GM12878 (cell line): ENCODE measurements at regions not wholly inside any gene's neighbourhood (a gene's known extent, or its start where the extent isn't known, plus 50 kb on each side); places are given as distances from the start of the nearest gene placed in this dataset.

Source experiments
- ATAC-seq: fragments of 200-7000 bp; cut with Tn5 transposase; 3 replicates; pipeline ENCODE4 v1.9.1; 2020; ENCODE audit warnings: mild to moderate bottlenecking, moderate library complexity
- BruUV-seq: library from RNA; stranded (reverse); fragments of 400-500 nt; replicated peaks from 2 replicates; lab custom pipeline; 2021; lab: Mats Ljungman, UMichigan
- CTCF ChIA-PET: fragments of 300-600 bp; sonication (Branson Sonifier 250); formaldehyde crosslinking; extraction: SDS; loops from one replicate; lab custom pipeline; 2021; ENCODE audit warnings: inconsistent platforms; lab: Yijun Ruan, JAX
- POLR2A ChIA-PET: fragments of 350-600 bp; formaldehyde crosslinking; extraction: SDS; loops from one replicate; lab custom pipeline; 2021; ENCODE audit warnings: inconsistent platforms; lab: Charles Lee
- RAD21 ChIA-PET: fragments of 300-600 bp; sonication (Branson Sonifier 250); formaldehyde crosslinking; loops from one replicate; lab custom pipeline; 2023; ENCODE audit warnings: antibody characterized with exemption; ENCODE audit not compliant: unreplicated experiment; lab: Charles Lee
- SMC1A ChIA-PET: fragments of 300-600 bp; sonication (Branson Sonifier 250); formaldehyde crosslinking; loops from one replicate; lab custom pipeline; 2023; ENCODE audit not compliant: unreplicated experiment, uncharacterized antibody; lab: Charles Lee
- DNase-seq: peaks from one replicate; pipeline ENCODE4 v3.0.0-alpha.2; 2011; ENCODE audit warnings: low read depth, low spot score
- FAIRE-seq: peaks from 3 replicates; lab custom pipeline; 2011; peaks lifted over from hg19 to GRCh38; lab: Jason Lieb, UNC
- H2AFZ ChIP-seq: 2 replicates; pipeline ENCODE4 v1.6.0; 2011; ENCODE audit warnings: low read depth, low read length, control low read depth; ENCODE audit not compliant: control insufficient read depth
- H3K27ac ChIP-seq: 2 replicates; pipeline ENCODE4 v1.5.1; 2011; ENCODE audit warnings: control low read depth; ENCODE audit not compliant: control insufficient read depth, insufficient read depth
- H3K27me3 ChIP-seq, 2 experiments: replicated peaks in 1 of 2; 2 replicates each; pipeline versions ENCODE4 v1.6.0 to v1.6.1; 2011; ENCODE audit warnings: low read length in 1 of 2; ENCODE audit not compliant: control insufficient read depth in 2 of 2, insufficient read depth in 2 of 2
- H3K36me3 ChIP-seq, 2 experiments: 2 replicates each; pipeline ENCODE4 v1.5.1; 2011; ENCODE audit warnings: low read length in 1 of 2; ENCODE audit not compliant: control insufficient read depth in 2 of 2, insufficient read depth in 2 of 2
- H3K4me1 ChIP-seq: 2 replicates; pipeline ENCODE4 v1.6.1; 2011; ENCODE audit warnings: mild to moderate bottlenecking, low read length, moderate library complexity, mixed read lengths; ENCODE audit not compliant: control insufficient read depth, insufficient read depth
- H3K4me2 ChIP-seq: 2 replicates; pipeline ENCODE4 v1.6.0; 2011; ENCODE audit warnings: control low read depth; ENCODE audit not compliant: control insufficient read depth, insufficient read depth
- H3K4me3 ChIP-seq: fragments of 200-600 bp; sonication (generic); 2 replicates; pipeline ENCODE4 v1.5.1; 2016
- H3K79me2 ChIP-seq: 2 replicates; pipeline ENCODE4 v1.6.0; 2011; ENCODE audit warnings: low read length; ENCODE audit not compliant: control insufficient read depth, insufficient read depth
- H3K9ac ChIP-seq: 2 replicates; pipeline ENCODE4 v1.8.0; 2011; ENCODE audit warnings: low read length, control low read depth, mixed read lengths; ENCODE audit not compliant: control insufficient read depth, insufficient read depth
- H3K9me3 ChIP-seq: replicated peaks from 3 replicates; pipeline ENCODE4 v1.5.1; 2011; ENCODE audit warnings: mild to moderate bottlenecking, low read length; ENCODE audit not compliant: control insufficient read depth, insufficient read depth
- H4K20me1 ChIP-seq: 2 replicates; pipeline ENCODE4 v1.6.0; 2011; ENCODE audit not compliant: control insufficient read depth, insufficient read depth
- CHD2 ChIP-seq: IDR thresholded peaks from 2 replicates; pipeline ENCODE4 v1.6.1; 2011; ENCODE audit warnings: low read depth, low read length, improper control_type of control experiment, borderline replicate concordance
- GATAD2B ChIP-seq: fragments of 450-650 bp; conservative IDR thresholded peaks from 2 replicates; pipeline ENCODE4 v1.6.1; 2017; ENCODE audit warnings: low read depth, mild to moderate bottlenecking, moderate library complexity
- RB1 ChIP-seq: fragments of 450-650 bp; formaldehyde crosslinking; IDR thresholded peaks from 2 replicates; pipeline ENCODE4 v1.6.1; 2017; ENCODE audit warnings: mild to moderate bottlenecking, borderline replicate concordance
- RELA ChIP-seq: fragments of 450-650 bp; IDR thresholded peaks from 2 replicates; pipeline ENCODE4 v1.8.0; 2014; ENCODE audit warnings: borderline replicate concordance; ENCODE audit not compliant: partially characterized antibody
- SIX5 ChIP-seq: IDR thresholded peaks from 2 replicates; pipeline ENCODE4 v1.6.1; 2011; ENCODE audit warnings: mild to moderate bottlenecking, low read depth, low read length, moderate library complexity; ENCODE audit not compliant: severe bottlenecking
- SMAD1 ChIP-seq: fragments of 450-650 bp; IDR thresholded peaks from 2 replicates; pipeline ENCODE4 v1.6.1; 2018; ENCODE audit warnings: mild to moderate bottlenecking, low read depth; ENCODE audit not compliant: partially characterized antibody
- STAT1 ChIP-seq: fragments of 450-650 bp; conservative IDR thresholded peaks from 2 replicates; pipeline ENCODE4 v1.6.1; 2014; ENCODE audit warnings: antibody characterized with exemption, mild to moderate bottlenecking
- ZSCAN29 ChIP-seq: fragments of 450-650 bp; IDR thresholded peaks from 2 replicates; pipeline ENCODE4 v1.6.1; 2017; ENCODE audit warnings: mild to moderate bottlenecking, moderate library complexity
- WGBS: methylation state at CpG from one replicate; pipeline ENCODE4 v1.1.6; 2016; ENCODE audit warnings: low lambda C conversion rate; ENCODE audit not compliant: insufficient replicate concordance, insufficient coverage; ENCODE audit errors: missing lambda C conversion rate; 5-methylcytosine and 5-hydroxymethylcytosine counted together
- in situ Hi-C: fragments of 300-500 bp; cut with MboI; formaldehyde crosslinking; loops from 9 replicates; pipeline ENCODE4 v1.14.3; 2018; ENCODE audit warnings: mixed read lengths
- intact Hi-C: fragments of 100-400 bp; cut with micrococcal nuclease; formaldehyde crosslinking; loops from one replicate; pipeline ENCODE4 v1.14.2; 2022; ENCODE audit not compliant: unreplicated experiment
- TF ChIP-seq, protein P1 (sequence below): IDR thresholded peaks from 2 replicates; pipeline ENCODE4 v1.6.1; 2011; ENCODE audit warnings: borderline replicate concordance, low read depth, mild to moderate bottlenecking, moderate library complexity, low read length; ENCODE audit not compliant: insufficient read depth, poor library complexity, severe bottlenecking
- TF ChIP-seq, protein P2 (sequence below): fragments of 150-350 bp; IDR thresholded peaks from 2 replicates; pipeline ENCODE4 v1.6.1; 2016; ENCODE audit warnings: low read depth, low read length

DNA sequence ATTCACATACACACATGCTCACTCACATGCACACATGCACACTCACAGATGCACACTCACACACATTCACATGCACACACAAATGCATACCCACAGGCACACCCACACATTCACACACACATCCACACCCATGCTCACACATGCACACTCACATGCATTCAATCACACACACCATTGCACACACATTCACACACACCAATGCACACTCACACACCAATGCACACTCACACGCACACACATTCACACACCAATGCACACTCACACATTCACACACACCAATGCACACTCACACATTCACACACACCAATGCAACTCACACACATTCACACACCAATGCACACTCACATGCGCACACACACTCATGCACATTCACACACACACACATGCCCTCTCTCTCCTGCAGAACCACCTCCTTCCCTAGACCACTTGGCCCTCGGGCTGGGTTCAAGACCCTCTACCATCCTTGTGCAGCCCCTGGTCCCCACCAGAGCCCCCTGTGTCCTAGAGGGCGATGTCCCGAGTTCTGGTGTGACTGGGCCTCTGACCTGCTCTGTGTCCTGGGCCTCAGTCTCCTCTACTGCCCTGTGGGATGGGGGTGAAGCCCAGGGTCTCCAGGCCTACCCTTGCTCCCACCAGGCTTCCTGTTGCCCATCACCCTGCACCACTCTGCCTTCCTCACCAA, 139.0 kb downstream of the OLFM1 start:
- Histone ChIP-seq H3K9ac (no peak overlapping the region), H4K20me1 (no peaks in the 10 kb centered on the region), H3K27ac (no peak overlapping the region), H2AFZ (no peak overlapping the region), H3K4me2 (no peak overlapping the region), H3K4me1 (no peaks in the 10 kb centered on the region; the same call in 1 of the 2 replicates), H3K79me2 (no peaks in the 10 kb centered on the region), H3K27me3 (no peaks in the 10 kb centered on the region; a peak in 1 of 4 replicates), H3K36me3 (no peaks in the 10 kb centered on the region), H3K9me3 (peaks cover 1% of the 10 kb centered on the region; the same call in 1 of the 3 replicates), H3K4me3 (no peak overlapping the region)
- intact Hi-C loops (no loop called here), in situ Hi-C loops (no loop called here)
- 48% methylated on average over 5 of the region's 5 CpGs for WGBS
- FAIRE-seq (no peak), ATAC-seq (no peak), DNase-seq (no peak)
- CTCF ChIA-PET, result no interaction called here
- SMC1A ChIA-PET, result no interaction called here
- POLR2A ChIA-PET, result no interaction called here
- no peak for TF ChIP-seq CHD2
- TF ChIP-seq, protein P1, sequence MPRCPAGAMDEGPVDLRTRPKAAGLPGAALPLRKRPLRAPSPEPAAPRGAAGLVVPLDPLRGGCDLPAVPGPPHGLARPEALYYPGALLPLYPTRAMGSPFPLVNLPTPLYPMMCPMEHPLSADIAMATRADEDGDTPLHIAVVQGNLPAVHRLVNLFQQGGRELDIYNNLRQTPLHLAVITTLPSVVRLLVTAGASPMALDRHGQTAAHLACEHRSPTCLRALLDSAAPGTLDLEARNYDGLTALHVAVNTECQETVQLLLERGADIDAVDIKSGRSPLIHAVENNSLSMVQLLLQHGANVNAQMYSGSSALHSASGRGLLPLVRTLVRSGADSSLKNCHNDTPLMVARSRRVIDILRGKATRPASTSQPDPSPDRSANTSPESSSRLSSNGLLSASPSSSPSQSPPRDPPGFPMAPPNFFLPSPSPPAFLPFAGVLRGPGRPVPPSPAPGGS, result peak; percentile 76
- RAD21 ChIA-PET, result no interaction called here
- BruUV-seq, result no TSS peak

DNA sequence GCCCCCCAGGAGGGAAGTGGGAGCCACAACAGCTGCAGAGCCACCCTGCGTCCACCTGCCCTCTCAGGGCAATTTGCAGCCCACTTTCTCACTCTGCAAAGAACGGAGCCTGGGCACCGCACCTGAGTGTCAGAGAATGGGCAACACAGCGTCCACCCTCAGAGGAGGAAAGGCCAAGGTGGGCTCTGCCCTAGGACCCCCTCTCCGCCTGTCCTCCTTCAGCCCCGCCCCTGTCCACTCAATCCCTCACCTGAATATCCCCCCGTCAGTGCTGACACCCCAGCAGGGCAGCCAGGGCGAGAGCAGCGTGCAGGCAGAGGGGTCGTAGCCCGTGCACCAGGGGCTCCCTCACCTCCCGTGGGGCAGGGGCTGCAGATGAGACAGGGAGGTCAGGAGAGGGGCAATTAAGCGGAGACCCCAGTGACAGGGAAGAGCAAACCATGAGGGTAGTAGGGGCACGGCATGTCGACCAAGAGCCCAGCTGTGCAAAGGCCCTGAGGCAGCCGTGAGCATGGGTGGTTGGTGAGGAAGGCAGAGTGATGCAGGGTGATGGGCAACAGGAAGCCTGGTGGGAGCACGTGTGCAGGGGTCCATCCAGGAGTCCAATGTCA, 140.3 kb downstream of the OLFM1 start:
- POLR2A ChIA-PET, result no interaction called here
- Histone ChIP-seq H3K27me3 (no peaks in the 10 kb centered on the region; a peak in 1 of 4 replicates), H3K9ac (no peak overlapping the region), H3K27ac (no peak overlapping the region), H4K20me1 (no peaks in the 10 kb centered on the region), H3K4me2 (no peak overlapping the region), H2AFZ (no peak overlapping the region), H3K4me1 (no peaks in the 10 kb centered on the region), H3K4me3 (no peak overlapping the region), H3K9me3 (peaks cover 1% of the 10 kb centered on the region; the same call in 1 of the 3 replicates), H3K79me2 (no peaks in the 10 kb centered on the region), H3K36me3 (no peaks in the 10 kb centered on the region)
- ATAC-seq, result no peak
- BruUV-seq, result no TSS peak
- RAD21 ChIA-PET, result no interaction called here
- 36% methylated on average over 16 of the region's 17 CpGs for WGBS
- intact Hi-C loops (no loop called here), in situ Hi-C loops (no loop called here)
- no peak for DNase-seq
- CTCF ChIA-PET, result no interaction called here
- SMC1A ChIA-PET, result no interaction called here
- FAIRE-seq, result no peak
- no peak for TF ChIP-seq RB1
- TF ChIP-seq RELA, result no peak
- no peak for TF ChIP-seq GATAD2B
- TF ChIP-seq, protein P2, sequence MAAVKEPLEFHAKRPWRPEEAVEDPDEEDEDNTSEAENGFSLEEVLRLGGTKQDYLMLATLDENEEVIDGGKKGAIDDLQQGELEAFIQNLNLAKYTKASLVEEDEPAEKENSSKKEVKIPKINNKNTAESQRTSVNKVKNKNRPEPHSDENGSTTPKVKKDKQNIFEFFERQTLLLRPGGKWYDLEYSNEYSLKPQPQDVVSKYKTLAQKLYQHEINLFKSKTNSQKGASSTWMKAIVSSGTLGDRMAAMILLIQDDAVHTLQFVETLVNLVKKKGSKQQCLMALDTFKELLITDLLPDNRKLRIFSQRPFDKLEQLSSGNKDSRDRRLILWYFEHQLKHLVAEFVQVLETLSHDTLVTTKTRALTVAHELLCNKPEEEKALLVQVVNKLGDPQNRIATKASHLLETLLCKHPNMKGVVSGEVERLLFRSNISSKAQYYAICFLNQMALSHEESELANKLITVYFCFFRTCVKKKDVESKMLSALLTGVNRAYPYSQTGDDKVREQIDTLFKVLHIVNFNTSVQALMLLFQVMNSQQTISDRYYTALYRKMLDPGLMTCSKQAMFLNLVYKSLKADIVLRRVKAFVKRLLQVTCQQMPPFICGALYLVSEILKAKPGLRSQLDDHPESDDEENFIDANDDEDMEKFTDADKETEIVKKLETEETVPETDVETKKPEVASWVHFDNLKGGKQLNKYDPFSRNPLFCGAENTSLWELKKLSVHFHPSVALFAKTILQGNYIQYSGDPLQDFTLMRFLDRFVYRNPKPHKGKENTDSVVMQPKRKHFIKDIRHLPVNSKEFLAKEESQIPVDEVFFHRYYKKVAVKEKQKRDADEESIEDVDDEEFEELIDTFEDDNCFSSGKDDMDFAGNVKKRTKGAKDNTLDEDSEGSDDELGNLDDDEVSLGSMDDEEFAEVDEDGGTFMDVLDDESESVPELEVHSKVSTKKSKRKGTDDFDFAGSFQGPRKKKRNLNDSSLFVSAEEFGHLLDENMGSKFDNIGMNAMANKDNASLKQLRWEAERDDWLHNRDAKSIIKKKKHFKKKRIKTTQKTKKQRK, result no peak
- TF ChIP-seq SMAD1, result no peak
- no peak for TF ChIP-seq STAT1
- no peak for TF ChIP-seq SIX5
- TF ChIP-seq ZSCAN29, result no peak
